Panc1 (cell line): ENCODE measurements at regions not wholly inside any gene's neighbourhood (a gene's known extent, or its start where the extent isn't known, plus 50 kb on each side); places are given as distances from the start of the nearest gene placed in this dataset.

Source experiments
- ATAC-seq: fragments of 200-7000 bp; cut with Tn5 transposase; 2 replicates; pipeline ENCODE4 v1.9.1; 2020; ENCODE audit warnings: mild to moderate bottlenecking, moderate library complexity
- BruUV-seq: library from RNA; stranded (reverse); fragments of 400-500 nt; replicated peaks from 2 replicates; lab custom pipeline; 2021; lab: Mats Ljungman, UMichigan
- CTCF ChIA-PET: fragments of 300-600 bp; sonication (Branson Sonifier 250); formaldehyde crosslinking; loops from one replicate; lab custom pipeline; 2022; ENCODE audit warnings: antibody characterized with exemption; lab: Charles Lee
- POLR2A ChIA-PET: fragments of 300-600 bp; sonication (Branson Sonifier 250); formaldehyde crosslinking; loops from one replicate; lab custom pipeline; 2022; ENCODE audit warnings: antibody characterized with exemption; lab: Charles Lee
- DNase-seq: peaks from one replicate; pipeline ENCODE4 v3.0.0-alpha.2; 2010; ENCODE audit warnings: low read depth, low spot score
- H3K27ac ChIP-seq: 2 replicates; pipeline ENCODE4 v1.5.1; 2011; ENCODE audit warnings: mild to moderate bottlenecking, low read length, inconsistent platforms
- H3K27me3 ChIP-seq: fragments of 200-500 bp; sonication (Bioruptor generic); 2 replicates; pipeline ENCODE4 v1.6.0; 2014; ENCODE audit warnings: low read length, inconsistent platforms; ENCODE audit not compliant: control insufficient read depth, insufficient read depth
- H3K36me3 ChIP-seq: fragments of 200-500 bp; sonication (Bioruptor generic); 2 replicates; pipeline ENCODE4 v1.5.1; 2014; ENCODE audit warnings: inconsistent platforms, mild to moderate bottlenecking, low read length, moderate library complexity; ENCODE audit not compliant: control insufficient read depth, insufficient read depth
- H3K4me1 ChIP-seq: 2 replicates; pipeline ENCODE4 v1.5.1; 2011; ENCODE audit warnings: inconsistent platforms, mild to moderate bottlenecking, low read length, moderate library complexity; ENCODE audit not compliant: control insufficient read depth, insufficient read depth
- H3K4me3 ChIP-seq, 2 experiments: 2 replicates each; pipeline ENCODE4 v1.5.1; 2011 to 2012; ENCODE audit warnings: low read depth in 2 of 2, low read length in 2 of 2, mild to moderate bottlenecking in 2 of 2, inconsistent platforms in 1 of 2, moderate library complexity in 1 of 2
- H3K9me3 ChIP-seq: fragments of 200-500 bp; sonication (Bioruptor generic); 2 replicates; pipeline ENCODE4 v1.5.1; 2014; ENCODE audit warnings: low read depth, mild to moderate bottlenecking, inconsistent platforms, low read length, moderate library complexity; ENCODE audit not compliant: control insufficient read depth, insufficient read depth
- CTCF ChIP-seq: fragments of 450-650 bp; IDR thresholded peaks from 2 replicates; pipeline ENCODE4 v1.5.1; 2017; ENCODE audit warnings: mild to moderate bottlenecking
- POLR2AphosphoS5 ChIP-seq: IDR thresholded peaks from 2 replicates; pipeline ENCODE4 v1.6.1; 2012; ENCODE audit warnings: mild to moderate bottlenecking, low read depth, low read length, moderate library complexity
- REST ChIP-seq, 2 experiments: IDR thresholded peaks; 2 replicates each; pipeline ENCODE4 v1.6.1; 2011 to 2012; ENCODE audit warnings: low read depth in 2 of 2, control low read depth in 1 of 2, low read length in 1 of 2, mild to moderate bottlenecking in 1 of 2, moderate library complexity in 1 of 2; ENCODE audit not compliant: insufficient read depth in 1 of 2
- SIN3A ChIP-seq: IDR thresholded peaks from 2 replicates; pipeline ENCODE4 v1.6.1; 2012; ENCODE audit warnings: low read depth, mild to moderate bottlenecking, low read length, moderate library complexity, borderline replicate concordance; ENCODE audit not compliant: insufficient read depth
- TCF7L2 ChIP-seq: IDR thresholded peaks from 2 replicates; pipeline ENCODE4 v1.6.1; 2011; ENCODE audit warnings: mild to moderate bottlenecking, low read depth, low read length, inconsistent platforms
- in situ Hi-C: cut with HindIII; loops from 2 replicates; pipeline ENCODE4 v1.10.0; 2016; ENCODE audit warnings: low sequenced_read_pairs, low pct_unique_long_range_greater_than_20kb
- intact Hi-C: fragments of 100-400 bp; cut with micrococcal nuclease; formaldehyde crosslinking; loops from one replicate; pipeline ENCODE4 v1.10.0; 2022; ENCODE audit not compliant: unreplicated experiment

DNA sequence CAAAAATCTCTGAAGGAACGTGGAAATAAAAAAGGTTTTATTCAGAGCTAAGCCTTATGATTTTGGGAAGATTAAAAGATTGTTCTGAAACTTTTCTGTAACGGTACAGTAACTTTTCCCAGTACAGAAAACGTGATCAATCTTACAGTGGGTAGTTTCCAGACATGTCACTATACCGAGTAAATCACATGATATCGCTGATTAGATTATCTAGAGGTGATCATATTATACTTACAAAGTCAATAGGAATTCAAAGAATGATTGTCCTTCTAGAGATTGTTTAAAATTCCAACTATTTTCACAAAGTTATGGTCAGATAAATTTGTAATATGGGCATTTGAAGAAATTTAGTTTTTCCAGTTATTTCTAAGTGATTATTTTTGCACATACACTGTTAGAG is 736.0 kb upstream of the GRM7 start:
- ChIA-PET CTCF (no interaction called here), POLR2A (no interaction called here)
- Histone ChIP-seq H3K27me3 (no peaks in the 10 kb centered on the region), H3K4me3 (no peak overlapping the region), H3K36me3 (no peaks in the 10 kb centered on the region), H3K4me1 (no peaks in the 10 kb centered on the region), H3K27ac (no peak overlapping the region), H3K9me3 (no peaks in the 10 kb centered on the region)
- DNase-seq (no peak), ATAC-seq (no peak)
- no TSS peak for BruUV-seq
- intact Hi-C loops, result no loop called here
- no peak for TF ChIP-seq TCF7L2
- no peak for TF ChIP-seq REST (IDR thresholded peaks at IDR 0.05; ENCODE audit: insufficient read depth in 1 of 2, low read depth in 2 of 2, low read length in 1 of 2)
- no peak for TF ChIP-seq SIN3A
- no peak for TF ChIP-seq POLR2AphosphoS5
- in situ Hi-C loops, result no loop called here

GRCh38 chr3:6125520-6125919 is 735.4 kb upstream of the GRM7 start:
- Histone ChIP-seq H3K36me3 (no peaks in the 10 kb centered on the region), H3K4me3 (no peak overlapping the region), H3K27me3 (no peaks in the 10 kb centered on the region), H3K4me1 (no peaks in the 10 kb centered on the region), H3K9me3 (no peaks in the 10 kb centered on the region), H3K27ac (no peak overlapping the region)
- in situ Hi-C loops (no loop called here), intact Hi-C loops (no loop called here)
- ChIA-PET CTCF (no interaction called here), POLR2A (no interaction called here)
- no peak for ATAC-seq
- BruUV-seq, result no TSS peak
- DNase-seq, result no peak
- TF ChIP-seq REST (IDR thresholded peaks at IDR 0.05; ENCODE audit: insufficient read depth in 1 of 2, low read depth in 2 of 2, low read length in 1 of 2), result no peak
- TF ChIP-seq POLR2AphosphoS5, result no peak
- no peak for TF ChIP-seq TCF7L2
- no peak for TF ChIP-seq CTCF
- TF ChIP-seq SIN3A, result no peak
